GM12878 (cell line): ENCODE measurements at regions not wholly inside any gene's neighbourhood (a gene's known extent, or its start where the extent isn't known, plus 50 kb on each side); places are given as distances from the start of the nearest gene placed in this dataset.

Source experiments
- ATAC-seq: fragments of 200-7000 bp; cut with Tn5 transposase; 3 replicates; pipeline ENCODE4 v1.9.1; 2020; ENCODE audit warnings: mild to moderate bottlenecking, moderate library complexity
- BruUV-seq: library from RNA; stranded (reverse); fragments of 400-500 nt; replicated peaks from 2 replicates; lab custom pipeline; 2021; lab: Mats Ljungman, UMichigan
- CTCF ChIA-PET: fragments of 300-600 bp; sonication (Branson Sonifier 250); formaldehyde crosslinking; extraction: SDS; loops from one replicate; lab custom pipeline; 2021; ENCODE audit warnings: inconsistent platforms; lab: Yijun Ruan, JAX
- POLR2A ChIA-PET: fragments of 350-600 bp; formaldehyde crosslinking; extraction: SDS; loops from one replicate; lab custom pipeline; 2021; ENCODE audit warnings: inconsistent platforms; lab: Charles Lee
- RAD21 ChIA-PET: fragments of 300-600 bp; sonication (Branson Sonifier 250); formaldehyde crosslinking; loops from one replicate; lab custom pipeline; 2023; ENCODE audit warnings: antibody characterized with exemption; ENCODE audit not compliant: unreplicated experiment; lab: Charles Lee
- SMC1A ChIA-PET: fragments of 300-600 bp; sonication (Branson Sonifier 250); formaldehyde crosslinking; loops from one replicate; lab custom pipeline; 2023; ENCODE audit not compliant: unreplicated experiment, uncharacterized antibody; lab: Charles Lee
- DNase-seq: peaks from one replicate; pipeline ENCODE4 v3.0.0-alpha.2; 2011; ENCODE audit warnings: low read depth, low spot score
- FAIRE-seq: peaks from 3 replicates; lab custom pipeline; 2011; peaks lifted over from hg19 to GRCh38; lab: Jason Lieb, UNC
- H2AFZ ChIP-seq: 2 replicates; pipeline ENCODE4 v1.6.0; 2011; ENCODE audit warnings: low read depth, low read length, control low read depth; ENCODE audit not compliant: control insufficient read depth
- H3K27ac ChIP-seq: 2 replicates; pipeline ENCODE4 v1.5.1; 2011; ENCODE audit warnings: control low read depth; ENCODE audit not compliant: control insufficient read depth, insufficient read depth
- H3K27me3 ChIP-seq, 2 experiments: replicated peaks in 1 of 2; 2 replicates each; pipeline versions ENCODE4 v1.6.0 to v1.6.1; 2011; ENCODE audit warnings: low read length in 1 of 2; ENCODE audit not compliant: control insufficient read depth in 2 of 2, insufficient read depth in 2 of 2
- H3K36me3 ChIP-seq, 2 experiments: 2 replicates each; pipeline ENCODE4 v1.5.1; 2011; ENCODE audit warnings: low read length in 1 of 2; ENCODE audit not compliant: control insufficient read depth in 2 of 2, insufficient read depth in 2 of 2
- H3K4me1 ChIP-seq: 2 replicates; pipeline ENCODE4 v1.6.1; 2011; ENCODE audit warnings: mild to moderate bottlenecking, low read length, moderate library complexity, mixed read lengths; ENCODE audit not compliant: control insufficient read depth, insufficient read depth
- H3K4me2 ChIP-seq: 2 replicates; pipeline ENCODE4 v1.6.0; 2011; ENCODE audit warnings: control low read depth; ENCODE audit not compliant: control insufficient read depth, insufficient read depth
- H3K4me3 ChIP-seq: fragments of 200-600 bp; sonication (generic); 2 replicates; pipeline ENCODE4 v1.5.1; 2016
- H3K79me2 ChIP-seq: 2 replicates; pipeline ENCODE4 v1.6.0; 2011; ENCODE audit warnings: low read length; ENCODE audit not compliant: control insufficient read depth, insufficient read depth
- H3K9ac ChIP-seq: 2 replicates; pipeline ENCODE4 v1.8.0; 2011; ENCODE audit warnings: low read length, control low read depth, mixed read lengths; ENCODE audit not compliant: control insufficient read depth, insufficient read depth
- H3K9me3 ChIP-seq: replicated peaks from 3 replicates; pipeline ENCODE4 v1.5.1; 2011; ENCODE audit warnings: mild to moderate bottlenecking, low read length; ENCODE audit not compliant: control insufficient read depth, insufficient read depth
- H4K20me1 ChIP-seq: 2 replicates; pipeline ENCODE4 v1.6.0; 2011; ENCODE audit not compliant: control insufficient read depth, insufficient read depth
- ASH2L ChIP-seq: fragments of 300-600, 200-600 bp; sonication (generic); IDR thresholded peaks from 2 replicates; pipeline ENCODE4 v1.6.1; 2017; ENCODE audit warnings: low read depth, mild to moderate bottlenecking, borderline replicate concordance
- CUX1 ChIP-seq: IDR thresholded peaks from 2 replicates; pipeline ENCODE4 v1.6.1; 2012; ENCODE audit warnings: improper control_type of control experiment, low read depth, low read length; ENCODE audit not compliant: insufficient replicate concordance
- IRF4 ChIP-seq: IDR thresholded peaks from 2 replicates; pipeline ENCODE4 v1.6.1; 2011; ENCODE audit warnings: low read depth, low read length
- JUND ChIP-seq: IDR thresholded peaks from 2 replicates; pipeline ENCODE4 v1.6.1; 2012; ENCODE audit warnings: low read depth, mild to moderate bottlenecking, low read length, improper control_type of control experiment, moderate library complexity
- KAT2A ChIP-seq: conservative IDR thresholded peaks from 2 replicates; pipeline ENCODE4 v1.6.1; 2011; ENCODE audit warnings: low read depth, low read length; ENCODE audit not compliant: control insufficient read depth
- NFYA ChIP-seq: IDR thresholded peaks from 2 replicates; pipeline ENCODE4 v1.6.1; 2011; ENCODE audit warnings: low read depth, mild to moderate bottlenecking, low read length, improper control_type of control experiment, borderline replicate concordance
- NKRF ChIP-seq: fragments of 450-650 bp; conservative IDR thresholded peaks from 2 replicates; pipeline ENCODE4 v1.6.1; 2017; ENCODE audit warnings: mild to moderate bottlenecking, moderate library complexity
- RFX5 ChIP-seq: IDR thresholded peaks from 2 replicates; pipeline ENCODE4 v1.6.1; 2011; ENCODE audit warnings: low read depth, low read length, improper control_type of control experiment
- YY1 ChIP-seq: IDR thresholded peaks from 2 replicates; pipeline ENCODE4 v1.6.1; 2011; ENCODE audit warnings: low read depth, mild to moderate bottlenecking, low read length
- ZBTB4 ChIP-seq: fragments of 450-650 bp; formaldehyde crosslinking; IDR thresholded peaks from 2 replicates; pipeline ENCODE4 v1.4.0; 2022; ENCODE audit warnings: mild to moderate bottlenecking, moderate library complexity
- WGBS: methylation state at CpG from one replicate; pipeline ENCODE4 v1.1.6; 2016; ENCODE audit warnings: low lambda C conversion rate; ENCODE audit not compliant: insufficient replicate concordance, insufficient coverage; ENCODE audit errors: missing lambda C conversion rate; 5-methylcytosine and 5-hydroxymethylcytosine counted together
- in situ Hi-C: fragments of 300-500 bp; cut with MboI; formaldehyde crosslinking; loops from 9 replicates; pipeline ENCODE4 v1.14.3; 2018; ENCODE audit warnings: mixed read lengths
- intact Hi-C: fragments of 100-400 bp; cut with micrococcal nuclease; formaldehyde crosslinking; loops from one replicate; pipeline ENCODE4 v1.14.2; 2022; ENCODE audit not compliant: unreplicated experiment

GRCh38 chr2:150403457-150403856, 84.0 kb downstream of the RND3 start (continued):
- no peak for TF ChIP-seq ZBTB4 (CRISPR knock-in tag)

- Histone ChIP-seq H3K27ac (no peak overlapping the region), H2AFZ (no peak overlapping the region), H3K79me2 (no peaks in the 10 kb centered on the region), H3K9ac (no peak overlapping the region), H3K4me1 (no peaks in the 10 kb centered on the region), H3K4me2 (no peak overlapping the region), H3K4me3 (no peak overlapping the region), H3K27me3 (no peaks in the 10 kb centered on the region), H3K9me3 (no peaks in the 10 kb centered on the region), H3K36me3 (no peaks in the 10 kb centered on the region), H4K20me1 (no peaks in the 10 kb centered on the region)
- FAIRE-seq: no peak
- ChIA-PET SMC1A (interaction anchor here (0.8 to 2.1 kb wide), 11 partner anchors 11 to 275 kb away, joined by 3 to 6 read pairs (median 3); no protein-coding TSS in a partner anchor), RAD21 (interaction anchor here (0.9 to 2.1 kb wide), 5 partner anchors 11 to 74 kb away, joined by 3 to 8 read pairs (median 5); no protein-coding TSS in a partner anchor), POLR2A (interaction anchor here (1.7 kb wide), 1 partner anchor 69 kb away, joined by 8 read pairs; no protein-coding TSS in a partner anchor), CTCF (interaction anchor here (0.6 to 1.9 kb wide), 3 partner anchors 13 to 1157 kb away, joined by 3 to 6 read pairs (median 3); no protein-coding TSS in a partner anchor)
- no peak for ATAC-seq
- no peak for DNase-seq
- 13% methylated on average over 3 of the region's 3 CpGs for WGBS
- in situ Hi-C loops: no loop called here
- no peak for TF ChIP-seq IRF4
- no peak for TF ChIP-seq ASH2L
- no peak for TF ChIP-seq JUND
- no peak for TF ChIP-seq NFYA
- TF ChIP-seq RFX5: no peak
- no peak for TF ChIP-seq NKRF
- no peak for TF ChIP-seq YY1
- TF ChIP-seq CUX1: no peak
- TF ChIP-seq KAT2A: no peak
- BruUV-seq: no TSS peak
- intact Hi-C loops: no loop called here
Measured at GRCh38 chr2:150402953-150403352, 84.5 kb downstream of the RND3 start.
